Glutamatergic neuron (in vitro differentiated cells): ENCODE measurements at regions not wholly inside any gene's neighbourhood (a gene's known extent, or its start where the extent isn't known, plus 50 kb on each side); places are given as distances from the start of the nearest gene placed in this dataset.

Source experiments
- DNase-seq: peaks from one replicate; pipeline ENCODE4 v3.0.0; 2022
- H3K27ac Mint-ChIP-seq: one replicate; pipeline ENCODE4 v1.8.0; 2020; ENCODE audit warnings: mild to moderate bottlenecking, mixed read lengths, inconsistent platforms; ENCODE audit not compliant: unreplicated experiment
- H3K27me3 Mint-ChIP-seq: one replicate; pipeline ENCODE4 v1.8.0; 2020; ENCODE audit warnings: mild to moderate bottlenecking, moderate library complexity, mixed read lengths, inconsistent platforms; ENCODE audit not compliant: unreplicated experiment
- H3K36me3 Mint-ChIP-seq: one replicate; pipeline ENCODE4 v1.8.0; 2020; ENCODE audit warnings: mild to moderate bottlenecking, mixed read lengths, inconsistent platforms; ENCODE audit not compliant: unreplicated experiment
- H3K4me1 Mint-ChIP-seq: one replicate; pipeline ENCODE4 v1.8.0; 2020; ENCODE audit warnings: mild to moderate bottlenecking, low read depth, mixed read lengths, inconsistent platforms; ENCODE audit not compliant: unreplicated experiment
- H3K4me3 Mint-ChIP-seq: one replicate; pipeline ENCODE4 v1.8.0; 2020; ENCODE audit warnings: mild to moderate bottlenecking, mixed read lengths, inconsistent platforms; ENCODE audit not compliant: unreplicated experiment
- H3K9me3 Mint-ChIP-seq: one replicate; pipeline ENCODE4 v1.8.0; 2020; ENCODE audit warnings: mild to moderate bottlenecking, moderate library complexity, mixed read lengths, inconsistent platforms; ENCODE audit not compliant: unreplicated experiment
- TF ChIP-seq, protein P1 (sequence below): fragments of 200-600 bp; sonication (generic); IDR thresholded peaks from one replicate; pipeline ENCODE4 v1.5.0; 2021; ENCODE audit not compliant: partially characterized antibody, unreplicated experiment

- Mint-ChIP-seq H3K27me3 (no peaks in the 10 kb centered on the region), H3K9me3 (no peaks in the 10 kb centered on the region), H3K27ac (no peak overlapping the region), H3K4me3 (peak overlapping the region; percentile 1), H3K36me3 (no peaks in the 10 kb centered on the region), H3K4me1 (no peaks in the 10 kb centered on the region)
- DNase-seq = no peak
- TF ChIP-seq, protein P1, sequence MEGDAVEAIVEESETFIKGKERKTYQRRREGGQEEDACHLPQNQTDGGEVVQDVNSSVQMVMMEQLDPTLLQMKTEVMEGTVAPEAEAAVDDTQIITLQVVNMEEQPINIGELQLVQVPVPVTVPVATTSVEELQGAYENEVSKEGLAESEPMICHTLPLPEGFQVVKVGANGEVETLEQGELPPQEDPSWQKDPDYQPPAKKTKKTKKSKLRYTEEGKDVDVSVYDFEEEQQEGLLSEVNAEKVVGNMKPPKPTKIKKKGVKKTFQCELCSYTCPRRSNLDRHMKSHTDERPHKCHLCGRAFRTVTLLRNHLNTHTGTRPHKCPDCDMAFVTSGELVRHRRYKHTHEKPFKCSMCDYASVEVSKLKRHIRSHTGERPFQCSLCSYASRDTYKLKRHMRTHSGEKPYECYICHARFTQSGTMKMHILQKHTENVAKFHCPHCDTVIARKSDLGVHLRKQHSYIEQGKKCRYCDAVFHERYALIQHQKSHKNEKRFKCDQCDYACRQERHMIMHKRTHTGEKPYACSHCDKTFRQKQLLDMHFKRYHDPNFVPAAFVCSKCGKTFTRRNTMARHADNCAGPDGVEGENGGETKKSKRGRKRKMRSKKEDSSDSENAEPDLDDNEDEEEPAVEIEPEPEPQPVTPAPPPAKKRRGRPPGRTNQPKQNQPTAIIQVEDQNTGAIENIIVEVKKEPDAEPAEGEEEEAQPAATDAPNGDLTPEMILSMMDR = no peak
Observed at GRCh38 chr1:212224102-212224501, 61.1 kb upstream of the PPP2R5A start.

DNA sequence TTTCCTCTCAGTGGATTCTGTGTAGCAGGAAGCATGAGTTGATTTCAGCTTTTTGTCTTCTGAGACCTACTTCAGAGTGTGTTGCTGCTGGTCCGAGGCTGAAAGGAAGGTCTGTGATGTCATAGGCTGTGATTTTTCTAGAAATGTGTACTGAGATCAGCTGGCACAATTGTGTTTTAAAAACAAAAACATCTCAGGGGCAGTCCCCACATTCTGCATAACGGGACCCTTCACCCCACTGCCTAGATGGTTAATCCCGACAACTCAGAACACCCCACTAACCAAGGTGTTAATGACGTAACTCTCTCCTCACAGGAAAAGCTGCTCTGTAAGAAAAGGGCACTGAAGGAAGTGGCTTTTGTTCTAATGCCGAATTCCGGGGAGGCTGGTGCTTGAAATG, 59.8 kb upstream of the PPP2R5A start:
- no peak for DNase-seq
- TF ChIP-seq, protein P1 = no peak
- H3K4me1 Mint-ChIP-seq = no peaks in the 10 kb centered on the region
- no peaks in the 10 kb centered on the region for H3K27me3 Mint-ChIP-seq
- H3K4me3 Mint-ChIP-seq = no peak overlapping the region
- no peaks in the 10 kb centered on the region for H3K9me3 Mint-ChIP-seq
- no peaks in the 10 kb centered on the region for H3K36me3 Mint-ChIP-seq
- H3K27ac Mint-ChIP-seq = no peak overlapping the region

DNA sequence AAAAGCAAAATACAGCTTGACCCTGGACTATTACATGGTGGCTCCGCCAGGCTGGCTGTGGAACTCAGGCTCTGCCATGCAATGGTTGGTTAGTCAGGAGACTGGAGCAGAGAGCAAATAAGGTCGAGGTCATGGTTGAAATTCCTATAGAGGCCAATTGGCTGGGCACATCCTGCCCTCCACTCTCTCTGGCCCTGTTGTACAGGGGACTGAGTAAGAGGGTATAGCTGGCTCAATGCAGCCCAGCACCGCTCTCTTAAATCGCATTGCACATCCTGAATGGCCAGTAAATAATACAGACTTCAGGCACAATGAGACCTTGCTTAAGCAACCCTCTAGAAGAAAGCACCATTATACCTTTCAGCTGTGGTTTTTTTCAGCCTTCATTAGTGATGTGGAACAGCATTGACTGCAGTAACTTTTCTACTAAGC, 59.3 kb upstream of the PPP2R5A start:
- H3K36me3 Mint-ChIP-seq = no peaks in the 10 kb centered on the region
- TF ChIP-seq, protein P1 = no peak
- H3K4me3 Mint-ChIP-seq = no peak overlapping the region
- H3K27me3 Mint-ChIP-seq = no peaks in the 10 kb centered on the region
- H3K27ac Mint-ChIP-seq = no peak overlapping the region
- DNase-seq = no peak
- no peaks in the 10 kb centered on the region for H3K9me3 Mint-ChIP-seq
- no peaks in the 10 kb centered on the region for H3K4me1 Mint-ChIP-seq

DNA sequence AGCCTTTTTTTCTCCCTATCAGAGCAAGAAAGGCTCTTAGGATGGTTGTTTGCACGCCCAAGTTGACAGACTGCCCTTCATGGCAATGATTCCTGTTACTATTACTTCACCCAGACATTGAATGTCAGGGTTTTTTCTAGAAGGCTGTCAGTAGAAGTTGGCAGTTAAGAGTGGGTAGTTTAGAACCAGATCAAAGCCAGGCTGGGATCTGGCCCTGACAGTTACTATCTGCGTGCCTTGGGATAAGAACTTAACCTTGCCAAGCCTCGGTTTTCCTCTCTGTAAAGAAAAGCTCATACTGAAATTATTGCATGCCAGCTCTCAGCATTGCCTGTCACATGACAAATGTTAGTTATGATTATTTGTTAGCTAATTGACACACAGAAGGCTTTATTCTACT, 58.7 kb upstream of the PPP2R5A start:
- no peaks in the 10 kb centered on the region for H3K9me3 Mint-ChIP-seq
- no peaks in the 10 kb centered on the region for H3K36me3 Mint-ChIP-seq
- no peak for DNase-seq
- no peak overlapping the region for H3K27ac Mint-ChIP-seq
- no peaks in the 10 kb centered on the region for H3K27me3 Mint-ChIP-seq
- TF ChIP-seq, protein P1 = no peak
- H3K4me3 Mint-ChIP-seq = no peak overlapping the region
- H3K4me1 Mint-ChIP-seq = no peaks in the 10 kb centered on the region

- DNase-seq = no peak
- no peak overlapping the region for H3K4me3 Mint-ChIP-seq
- no peaks in the 10 kb centered on the region for H3K9me3 Mint-ChIP-seq
- no peaks in the 10 kb centered on the region for H3K27me3 Mint-ChIP-seq
- TF ChIP-seq, protein P1 = no peak
- no peak overlapping the region for H3K27ac Mint-ChIP-seq
- H3K4me1 Mint-ChIP-seq = no peaks in the 10 kb centered on the region
- peaks cover 4% of the 10 kb centered on the region for H3K36me3 Mint-ChIP-seq
Observed at GRCh38 chr1:212228076-212228475, 57.1 kb upstream of the PPP2R5A start.
